Smooth muscle cell (in vitro differentiated cells): ENCODE measurements at regions not wholly inside any gene's neighbourhood (a gene's known extent, or its start where the extent isn't known, plus 50 kb on each side); places are given as distances from the start of the nearest gene placed in this dataset.

ENCODE experiments used
- DNase-seq: peaks from one replicate; lab custom pipeline; 2025; ENCODE audit not compliant: unreplicated experiment; lab: John Stamatoyannopoulos, UW
- H2AFZ ChIP-seq: fragments of 200-600 bp; sonication (generic); 2 replicates; pipeline ENCODE4 v1.6.0; 2016; ENCODE audit warnings: antibody characterized with exemption, low read depth, mild to moderate bottlenecking
- H3F3A ChIP-seq: fragments of 200-600 bp; sonication (generic); 2 replicates; pipeline ENCODE4 v1.6.0; 2017; ENCODE audit warnings: antibody characterized with exemption, low read depth
- H3K27ac ChIP-seq: fragments of 200-600 bp; sonication (generic); 2 replicates; pipeline ENCODE4 v1.5.1; 2016; ENCODE audit warnings: low read depth, mild to moderate bottlenecking
- H3K27me3 ChIP-seq: fragments of 200-600 bp; sonication (generic); 2 replicates; pipeline ENCODE4 v1.6.1; 2016; ENCODE audit warnings: low read depth, mild to moderate bottlenecking
- H3K36me3 ChIP-seq: fragments of 200-600 bp; sonication (generic); 2 replicates; pipeline ENCODE4 v1.5.1; 2016; ENCODE audit warnings: low read depth
- H3K4me1 ChIP-seq: fragments of 200-600 bp; sonication (generic); 2 replicates; pipeline ENCODE4 v1.5.1; 2016; ENCODE audit warnings: low read depth
- H3K4me2 ChIP-seq: fragments of 200-600 bp; sonication (generic); 2 replicates; pipeline ENCODE4 v1.6.0; 2016; ENCODE audit warnings: mild to moderate bottlenecking
- H3K4me3 ChIP-seq: fragments of 200-600 bp; sonication (generic); 2 replicates; pipeline ENCODE4 v1.5.1; 2016; ENCODE audit warnings: mild to moderate bottlenecking
- H3K79me2 ChIP-seq: fragments of 200-600 bp; sonication (generic); 2 replicates; pipeline ENCODE4 v1.6.0; 2016; ENCODE audit warnings: low read depth, mild to moderate bottlenecking
- H3K9ac ChIP-seq: fragments of 200-600 bp; sonication (generic); 2 replicates; pipeline ENCODE4 v1.6.0; 2016; ENCODE audit warnings: low read depth
- H3K9me3 ChIP-seq: fragments of 200-600 bp; sonication (generic); replicated peaks from 2 replicates; pipeline ENCODE4 v1.5.1; 2016; ENCODE audit warnings: low read depth
- H4K20me1 ChIP-seq: fragments of 200-600 bp; sonication (generic); 2 replicates; pipeline ENCODE4 v1.6.0; 2016; ENCODE audit warnings: low read depth
- WGBS: methylation state at CpG from one replicate; pipeline ENCODE4 v1.1.7; 2016; ENCODE audit warnings: low lambda C conversion rate; 5-methylcytosine and 5-hydroxymethylcytosine counted together
- TF ChIP-seq, protein P1 (sequence below): fragments of 200-600 bp; sonication (generic); IDR thresholded peaks from 2 replicates; pipeline ENCODE4 v1.5.1; 2017; ENCODE audit warnings: borderline replicate concordance, mild to moderate bottlenecking, antibody characterized with exemption; ENCODE audit not compliant: insufficient read depth, poor library complexity, severe bottlenecking

GRCh38 chr5:167649471-167649870 is 642.0 kb upstream of the WWC1 start:
- no peak for DNase-seq
- 93% methylated on average over 1 of the region's 1 CpG for WGBS
- Histone ChIP-seq H3K36me3 (no peaks in the 10 kb centered on the region), H3K9ac (no peak overlapping the region), H3K79me2 (no peaks in the 10 kb centered on the region), H3K4me1 (no peaks in the 10 kb centered on the region), H4K20me1 (no peaks in the 10 kb centered on the region), H3K9me3 (no peaks in the 10 kb centered on the region), H3K27ac (no peak overlapping the region), H3K27me3 (no peaks in the 10 kb centered on the region), H2AFZ (no peak overlapping the region), H3F3A (no peaks in the 10 kb centered on the region), H3K4me2 (no peak overlapping the region), H3K4me3 (no peak overlapping the region)
- TF ChIP-seq, protein P1, sequence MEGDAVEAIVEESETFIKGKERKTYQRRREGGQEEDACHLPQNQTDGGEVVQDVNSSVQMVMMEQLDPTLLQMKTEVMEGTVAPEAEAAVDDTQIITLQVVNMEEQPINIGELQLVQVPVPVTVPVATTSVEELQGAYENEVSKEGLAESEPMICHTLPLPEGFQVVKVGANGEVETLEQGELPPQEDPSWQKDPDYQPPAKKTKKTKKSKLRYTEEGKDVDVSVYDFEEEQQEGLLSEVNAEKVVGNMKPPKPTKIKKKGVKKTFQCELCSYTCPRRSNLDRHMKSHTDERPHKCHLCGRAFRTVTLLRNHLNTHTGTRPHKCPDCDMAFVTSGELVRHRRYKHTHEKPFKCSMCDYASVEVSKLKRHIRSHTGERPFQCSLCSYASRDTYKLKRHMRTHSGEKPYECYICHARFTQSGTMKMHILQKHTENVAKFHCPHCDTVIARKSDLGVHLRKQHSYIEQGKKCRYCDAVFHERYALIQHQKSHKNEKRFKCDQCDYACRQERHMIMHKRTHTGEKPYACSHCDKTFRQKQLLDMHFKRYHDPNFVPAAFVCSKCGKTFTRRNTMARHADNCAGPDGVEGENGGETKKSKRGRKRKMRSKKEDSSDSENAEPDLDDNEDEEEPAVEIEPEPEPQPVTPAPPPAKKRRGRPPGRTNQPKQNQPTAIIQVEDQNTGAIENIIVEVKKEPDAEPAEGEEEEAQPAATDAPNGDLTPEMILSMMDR: no peak

- Histone ChIP-seq H2AFZ (no peak overlapping the region), H3K27me3 (no peaks in the 10 kb centered on the region), H4K20me1 (no peaks in the 10 kb centered on the region), H3K9me3 (no peaks in the 10 kb centered on the region), H3K9ac (no peak overlapping the region), H3K27ac (no peak overlapping the region), H3K36me3 (no peaks in the 10 kb centered on the region), H3K4me1 (peaks cover 13% of the 10 kb centered on the region), H3K79me2 (no peaks in the 10 kb centered on the region), H3F3A (no peaks in the 10 kb centered on the region), H3K4me3 (no peak overlapping the region), H3K4me2 (no peak overlapping the region)
- WGBS: 83% methylated on average over 3 of the region's 3 CpGs
- DNase-seq: no peak
- TF ChIP-seq, protein P1: no peak
Observed at GRCh38 chr5:167652690-167653089, 638.8 kb upstream of the WWC1 start.

- Histone ChIP-seq H3K27me3 (no peaks in the 10 kb centered on the region), H3K4me3 (no peak overlapping the region), H4K20me1 (no peaks in the 10 kb centered on the region), H3F3A (no peaks in the 10 kb centered on the region), H3K4me1 (peaks cover 13% of the 10 kb centered on the region), H3K79me2 (no peaks in the 10 kb centered on the region), H3K9me3 (no peaks in the 10 kb centered on the region), H3K4me2 (no peak overlapping the region), H3K36me3 (no peaks in the 10 kb centered on the region), H3K9ac (no peak overlapping the region), H3K27ac (no peak overlapping the region), H2AFZ (no peak overlapping the region)
- 96% methylated on average over 1 of the region's 1 CpG for WGBS
- TF ChIP-seq, protein P1: no peak
- no peak for DNase-seq
Observed at GRCh38 chr5:167653645-167654106, 637.8 kb upstream of the WWC1 start.

GRCh38 chr5:167657016-167657415 is 634.4 kb upstream of the WWC1 start:
- Histone ChIP-seq H3K36me3 (no peaks in the 10 kb centered on the region), H3K27ac (no peak overlapping the region), H2AFZ (peak overlapping the region; percentile 10), H4K20me1 (no peaks in the 10 kb centered on the region), H3K4me1 (peaks cover 16% of the 10 kb centered on the region), H3K4me2 (no peak overlapping the region), H3K9ac (no peak overlapping the region), H3K4me3 (no peak overlapping the region), H3K9me3 (no peaks in the 10 kb centered on the region), H3K27me3 (no peaks in the 10 kb centered on the region), H3F3A (no peaks in the 10 kb centered on the region), H3K79me2 (no peaks in the 10 kb centered on the region)
- WGBS: 58% methylated on average over 3 of the region's 3 CpGs
- TF ChIP-seq, protein P1: no peak
- no peak for DNase-seq
